ENCODE measurements at regions not wholly inside any gene's neighbourhood (a gene's known extent, or its start where the extent isn't known, plus 50 kb on each side); places are given as distances from the start of the nearest gene placed in this dataset.

DNA sequence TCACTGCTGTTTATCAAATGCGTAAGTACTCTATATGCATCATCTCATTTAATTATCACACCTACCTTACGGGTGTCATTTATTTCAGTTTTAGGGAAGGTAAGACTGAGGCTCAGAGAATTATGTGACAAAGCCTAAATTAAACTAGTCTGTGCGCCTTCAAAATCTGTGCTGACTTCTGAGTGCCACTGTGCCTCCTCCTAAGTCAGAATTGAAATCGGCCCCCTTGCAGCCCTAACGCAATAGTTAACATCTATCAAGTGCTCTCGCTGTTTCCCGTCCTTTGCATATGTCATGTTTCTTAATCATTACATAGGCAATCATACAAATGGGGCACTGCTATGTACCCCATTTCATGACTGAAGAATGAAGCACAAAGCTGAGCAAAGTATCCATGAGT is 79.0 kb upstream of the PDE10A start:
- Histone ChIP-seq H3K4me2 (no peak overlapping the region), H3K4me3 (no peak overlapping the region), H3K4me1 (no peaks in the 10 kb centered on the region), H4K20me1 (ENCODE audit: low read depth) (no peaks in the 10 kb centered on the region), H3K79me2 (ENCODE audit: low read depth) (no peaks in the 10 kb centered on the region), H3K36me3 (no peaks in the 10 kb centered on the region), H3K9ac (no peak overlapping the region), H3K27ac (no peak overlapping the region), H3K27me3 (no peaks in the 10 kb centered on the region), H3F3A (ENCODE audit: low read depth) (no peaks in the 10 kb centered on the region), H2AFZ (replicated peaks) (no peak overlapping the region), H3K9me3 (ENCODE audit: low read depth) (no peaks in the 10 kb centered on the region)
- Mint-ChIP-seq H3K4me1 (no peaks in the 10 kb centered on the region), H3K36me3 (no peaks in the 10 kb centered on the region), H3K27me3 (ENCODE audit: insufficient read depth, low read depth) (peaks cover 2% of the 10 kb centered on the region), H3K27ac (no peak overlapping the region), H3K9me3 (peaks cover 6% of the 10 kb centered on the region), H3K4me3 (no peak overlapping the region)
- DNase-seq (ENCODE audit: low spot score): no peak
- no peak for TF ChIP-seq CTCF (IDR thresholded peaks at IDR 0.05)
- no peak for TF ChIP-seq EZH2 (IDR thresholded peaks at IDR 0.05)
- TF ChIP-seq EZH2phosphoT487 (IDR thresholded peaks at IDR 0.05): no peak

DNA sequence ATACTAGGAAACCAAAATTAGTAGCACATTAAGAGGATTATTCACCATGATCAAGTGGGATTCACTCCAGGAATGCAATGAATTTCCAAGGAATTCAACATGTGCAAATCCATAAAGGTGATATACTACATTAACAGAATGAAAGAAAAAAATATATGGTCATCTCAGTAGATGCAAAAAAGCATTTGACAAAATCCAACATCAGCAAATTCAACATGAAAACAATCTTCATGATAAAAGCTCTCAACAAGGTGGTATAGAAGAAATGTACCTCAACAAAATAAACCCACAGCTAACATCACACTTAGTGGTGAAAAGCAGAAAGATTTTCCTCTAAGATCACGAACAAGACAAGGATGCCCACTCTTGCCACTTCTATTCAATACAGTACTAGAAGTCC is 74.4 kb upstream of the PDE10A start:
- peaks cover 6% of the 10 kb centered on the region for H3K9me3 Mint-ChIP-seq
- no peaks in the 10 kb centered on the region for H3K4me1 Mint-ChIP-seq
- H4K20me1 ChIP-seq (ENCODE audit: low read depth): no peaks in the 10 kb centered on the region
- no peak overlapping the region for H3K9ac ChIP-seq
- no peaks in the 10 kb centered on the region for H3K36me3 ChIP-seq
- no peak overlapping the region for H2AFZ ChIP-seq (replicated peaks)
- DNase-seq (ENCODE audit: low spot score): no peak
- no peak overlapping the region for H3K4me3 ChIP-seq
- no peaks in the 10 kb centered on the region for H3K36me3 Mint-ChIP-seq
- H3K79me2 ChIP-seq (ENCODE audit: low read depth): no peaks in the 10 kb centered on the region
- H3K27me3 ChIP-seq: no peaks in the 10 kb centered on the region
- no peak overlapping the region for H3K4me2 ChIP-seq
- no peaks in the 10 kb centered on the region for H3K27me3 Mint-ChIP-seq (ENCODE audit: insufficient read depth, low read depth)
- H3F3A ChIP-seq (ENCODE audit: low read depth): no peaks in the 10 kb centered on the region
- H3K27ac ChIP-seq: no peak overlapping the region
- H3K4me3 Mint-ChIP-seq: no peak overlapping the region
- TF ChIP-seq CTCF (IDR thresholded peaks at IDR 0.05) (no peak), EZH2phosphoT487 (IDR thresholded peaks at IDR 0.05) (no peak), EZH2 (IDR thresholded peaks at IDR 0.05) (no peak)
- H3K4me1 ChIP-seq: no peaks in the 10 kb centered on the region
- H3K9me3 ChIP-seq (ENCODE audit: low read depth): no peaks in the 10 kb centered on the region
- no peak overlapping the region for H3K27ac Mint-ChIP-seq

GRCh38 chr6:165735065-165735464 is 72.0 kb upstream of the PDE10A start:
- no peaks in the 10 kb centered on the region for H4K20me1 ChIP-seq (ENCODE audit: low read depth)
- Mint-ChIP-seq H3K27ac (no peak overlapping the region), H3K27me3 (ENCODE audit: insufficient read depth, low read depth) (no peaks in the 10 kb centered on the region), H3K9me3 (peaks cover 6% of the 10 kb centered on the region), H3K36me3 (no peaks in the 10 kb centered on the region), H3K4me3 (no peak overlapping the region), H3K4me1 (no peaks in the 10 kb centered on the region)
- H3K4me2 ChIP-seq: no peak overlapping the region
- H3K36me3 ChIP-seq: no peaks in the 10 kb centered on the region
- H3K27ac ChIP-seq: no peak overlapping the region
- no peak overlapping the region for H3K4me3 ChIP-seq
- no peaks in the 10 kb centered on the region for H3K9me3 ChIP-seq (ENCODE audit: low read depth)
- H3K27me3 ChIP-seq: no peaks in the 10 kb centered on the region
- H2AFZ ChIP-seq (replicated peaks): no peak overlapping the region
- no peak overlapping the region for H3K9ac ChIP-seq
- DNase-seq (ENCODE audit: low spot score): no peak
- no peaks in the 10 kb centered on the region for H3K79me2 ChIP-seq (ENCODE audit: low read depth)
- H3K4me1 ChIP-seq: no peaks in the 10 kb centered on the region
- H3F3A ChIP-seq (ENCODE audit: low read depth): no peaks in the 10 kb centered on the region
- TF ChIP-seq CTCF (IDR thresholded peaks at IDR 0.05) (no peak), EZH2phosphoT487 (IDR thresholded peaks at IDR 0.05) (no peak), EZH2 (IDR thresholded peaks at IDR 0.05) (no peak)

DNA sequence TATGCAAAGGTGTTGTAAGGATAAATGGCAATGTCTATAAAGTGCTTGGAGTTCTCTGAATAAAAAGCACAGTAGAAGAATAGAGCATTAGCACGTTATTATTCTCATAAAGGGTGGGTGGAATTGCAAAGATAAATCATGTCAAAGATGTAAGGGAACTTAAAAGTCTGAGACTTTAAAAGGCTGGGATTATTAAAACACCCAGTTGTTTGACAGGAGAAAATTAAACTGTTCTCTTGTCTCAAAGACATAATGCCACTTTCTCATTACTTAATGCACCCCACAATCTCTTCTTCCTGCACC is 70.4 kb upstream of the PDE10A start:
- H3K4me3 ChIP-seq: no peak overlapping the region
- no peak overlapping the region for H2AFZ ChIP-seq (replicated peaks)
- no peak overlapping the region for H3K4me3 Mint-ChIP-seq
- H3K4me1 Mint-ChIP-seq: no peaks in the 10 kb centered on the region
- H3K27me3 ChIP-seq: no peaks in the 10 kb centered on the region
- H3K4me1 ChIP-seq: no peaks in the 10 kb centered on the region
- H4K20me1 ChIP-seq (ENCODE audit: low read depth): no peaks in the 10 kb centered on the region
- no peaks in the 10 kb centered on the region for H3K36me3 ChIP-seq
- H3K27ac Mint-ChIP-seq: no peak overlapping the region
- H3K9me3 ChIP-seq (ENCODE audit: low read depth): no peaks in the 10 kb centered on the region
- H3K27me3 Mint-ChIP-seq (ENCODE audit: insufficient read depth, low read depth): no peaks in the 10 kb centered on the region
- no peak overlapping the region for H3K9ac ChIP-seq
- no peak for TF ChIP-seq CTCF (IDR thresholded peaks at IDR 0.05)
- no peak for TF ChIP-seq EZH2phosphoT487 (IDR thresholded peaks at IDR 0.05)
- no peak for TF ChIP-seq EZH2 (IDR thresholded peaks at IDR 0.05)
- no peaks in the 10 kb centered on the region for H3F3A ChIP-seq (ENCODE audit: low read depth)
- no peaks in the 10 kb centered on the region for H3K36me3 Mint-ChIP-seq
- no peaks in the 10 kb centered on the region for H3K79me2 ChIP-seq (ENCODE audit: low read depth)
- no peak overlapping the region for H3K27ac ChIP-seq
- DNase-seq (ENCODE audit: low spot score): no peak
- H3K9me3 Mint-ChIP-seq: peaks cover 3% of the 10 kb centered on the region
- H3K4me2 ChIP-seq: no peak overlapping the region
